ENCODE measurements at regions not wholly inside any gene's neighbourhood (a gene's known extent, or its start where the extent isn't known, plus 50 kb on each side); places are given as distances from the start of the nearest gene placed in this dataset.

DNA sequence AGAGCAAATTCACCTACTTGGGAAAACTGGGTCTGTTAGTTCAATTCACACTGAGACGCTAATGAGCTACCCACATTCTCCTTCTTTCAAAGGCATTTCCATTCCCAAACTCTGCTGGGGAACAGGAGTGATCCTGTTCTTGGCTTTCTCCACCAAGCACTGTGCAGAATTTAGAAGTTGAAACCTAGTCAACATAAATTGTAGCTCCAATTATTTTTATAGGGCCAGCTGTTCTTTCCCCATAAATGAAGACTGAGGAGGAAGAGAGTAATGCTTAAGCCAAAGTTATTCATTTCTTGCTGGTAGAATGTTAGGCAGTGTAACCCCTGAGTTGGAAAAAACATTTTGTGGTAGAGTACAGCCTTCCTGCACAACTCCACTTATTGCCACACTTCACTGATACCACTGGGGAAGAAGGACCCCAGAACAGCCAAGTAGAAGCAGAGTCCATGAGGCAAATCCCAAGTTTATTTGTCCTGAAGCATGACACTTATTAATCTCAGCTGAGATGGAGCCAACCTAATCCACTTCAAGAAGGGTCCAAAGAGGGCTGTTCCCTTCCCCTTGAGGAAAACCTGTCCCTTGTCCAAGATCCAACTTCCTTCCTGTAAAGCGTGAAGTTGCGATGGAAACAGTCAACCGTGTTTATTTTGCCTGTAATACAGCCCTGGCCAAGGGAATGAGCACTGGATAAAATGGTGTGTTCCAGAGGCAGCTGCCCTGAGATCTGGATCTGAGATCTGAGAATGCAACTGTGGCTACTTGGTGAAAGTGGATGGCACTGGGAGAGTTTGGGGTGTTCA lies 151.8 kb downstream of the TBX5 start:
- no peak for DNase-seq

DNA sequence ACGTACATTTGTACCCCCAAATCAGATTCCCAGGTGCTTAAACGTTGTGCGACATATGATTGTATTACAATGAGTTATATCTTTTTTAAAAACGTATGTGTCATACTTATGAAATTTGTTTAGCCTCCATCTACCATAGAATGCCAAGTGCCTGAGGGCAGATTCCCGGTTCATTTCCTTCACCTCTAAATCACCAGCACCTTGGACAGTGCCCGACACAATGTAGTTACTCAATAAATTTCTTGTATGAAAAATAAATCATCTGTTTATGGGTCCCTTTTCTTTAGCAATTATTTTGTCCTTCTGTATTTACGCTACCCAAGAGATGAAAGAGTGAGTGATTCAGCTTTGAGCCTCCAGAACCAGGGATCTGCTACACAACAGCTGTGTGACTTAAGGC lies 157.4 kb downstream of the TBX5 start:
- DNase-seq = no peak

DNA sequence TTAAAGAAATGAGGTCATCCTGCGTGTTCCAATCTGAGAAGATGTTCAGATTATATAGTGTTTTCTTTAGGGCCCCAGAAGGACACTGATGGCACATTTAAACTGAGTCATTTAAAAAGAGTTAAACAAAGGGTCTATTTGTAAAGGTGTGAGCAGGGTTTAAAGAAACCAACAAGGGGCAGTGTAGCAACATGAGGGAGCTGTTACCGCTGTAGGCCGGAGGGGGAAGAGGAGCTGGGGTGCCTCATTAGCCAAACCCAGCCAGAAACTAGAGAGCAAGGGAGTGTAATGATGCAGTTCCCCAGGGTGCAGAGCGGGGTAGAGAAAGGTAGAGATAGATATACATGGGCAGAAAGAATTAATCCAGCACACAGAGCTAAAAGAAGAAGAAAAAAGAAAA lies 160.4 kb downstream of the TBX5 start:
- DNase-seq = no peak

DNA sequence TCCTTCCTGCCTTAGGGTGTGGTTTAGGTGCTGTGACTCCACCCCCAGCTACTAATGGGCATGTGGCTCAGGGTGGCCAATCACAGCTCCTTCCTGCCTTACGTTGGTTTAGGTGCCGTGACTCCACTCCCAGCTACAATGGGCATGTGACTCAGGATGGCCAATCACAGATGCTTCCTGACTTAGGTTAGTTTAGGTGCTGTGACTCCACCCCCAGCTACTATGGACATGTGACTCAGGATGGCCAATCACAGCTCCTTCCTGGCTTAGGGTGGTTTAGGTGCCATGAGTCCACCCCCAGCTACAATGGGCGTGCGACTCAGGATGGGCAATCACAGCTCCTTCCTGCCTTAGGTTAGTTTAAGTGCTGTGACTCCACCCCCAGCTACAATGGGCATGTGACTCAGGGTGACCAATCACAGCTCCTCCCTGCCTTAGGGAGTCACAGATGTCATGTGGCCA lies 163.9 kb downstream of the TBX5 start:
- no peak for DNase-seq

DNA sequence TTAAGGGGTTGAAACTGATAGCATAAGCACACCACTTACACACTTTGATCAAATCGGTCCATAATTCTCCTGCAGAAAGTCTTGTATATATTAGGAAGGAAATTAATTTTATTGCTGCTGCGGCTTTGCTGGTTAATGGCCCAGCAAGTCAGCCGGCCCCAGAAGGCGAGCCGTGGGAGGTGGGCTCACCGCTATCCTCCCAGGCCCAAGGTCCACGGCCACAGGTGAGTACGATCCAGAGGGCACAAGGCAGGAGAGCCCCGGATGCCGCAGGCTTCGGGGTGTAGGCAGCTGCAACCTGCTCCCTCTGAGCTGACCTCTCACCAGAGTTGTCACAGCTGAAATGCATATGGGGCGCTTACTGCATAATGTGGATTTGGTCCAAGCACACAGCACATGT lies 165.7 kb downstream of the TBX5 start:
- no peak for DNase-seq

DNA sequence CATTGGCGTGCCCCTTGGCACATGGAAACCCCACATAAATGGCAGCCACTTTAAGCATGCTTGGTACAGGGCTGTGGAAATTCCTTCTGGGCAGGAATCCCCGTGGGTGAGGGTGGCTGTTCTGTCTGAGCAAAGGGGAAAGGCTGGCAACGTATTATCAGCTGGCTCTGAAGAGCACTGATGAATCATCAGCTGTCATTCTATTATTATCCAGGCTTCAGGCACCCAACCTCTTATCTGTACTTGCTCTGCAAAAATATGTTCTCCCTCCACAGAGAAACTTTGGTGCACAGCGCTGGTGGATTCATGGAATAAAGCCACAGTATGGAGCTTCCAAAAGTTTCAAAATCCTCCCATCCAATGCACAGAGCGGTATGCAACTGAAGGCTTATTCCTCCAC lies 167.1 kb downstream of the TBX5 start:
- no peak for DNase-seq

DNA sequence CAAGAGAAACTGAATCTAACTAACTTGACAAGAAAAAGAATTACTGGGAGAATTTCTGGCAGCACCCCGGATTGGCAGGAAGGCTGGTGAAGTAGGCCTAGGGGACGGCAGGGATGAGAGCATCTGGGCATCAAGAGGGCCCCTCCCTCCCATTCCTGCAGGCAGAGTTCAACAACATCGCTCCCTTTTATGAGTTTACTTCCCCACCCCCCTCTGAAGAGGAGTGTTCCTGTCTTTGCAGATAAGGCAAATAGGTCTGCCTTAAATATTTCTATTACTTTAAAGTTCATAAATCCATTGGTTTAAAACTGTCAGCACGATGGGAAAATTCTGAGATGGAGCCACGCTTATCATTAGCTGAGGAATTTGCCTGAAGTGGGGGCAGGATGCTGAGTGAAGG lies 168.7 kb downstream of the TBX5 start:
- DNase-seq = no peak

DNA sequence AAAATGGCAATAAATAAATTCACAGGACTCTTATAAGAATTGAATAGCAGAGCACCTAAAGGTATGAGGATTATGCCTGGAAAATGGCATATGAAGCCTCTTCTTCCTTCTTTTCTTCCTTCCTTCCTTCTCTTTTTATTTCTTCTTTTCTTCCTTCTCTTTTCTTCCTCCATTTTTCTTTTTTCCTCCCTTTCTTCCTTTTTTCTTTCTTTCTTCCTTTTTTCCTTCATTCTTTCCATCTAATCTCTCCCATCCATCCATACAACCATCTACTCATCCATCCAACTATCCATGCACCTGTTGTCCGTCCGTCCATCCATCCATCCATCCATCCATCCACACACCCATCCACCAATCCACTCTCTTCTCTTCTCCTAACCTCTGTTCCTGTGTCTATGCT lies 173.8 kb downstream of the TBX5 start:
- no peak for DNase-seq

DNA sequence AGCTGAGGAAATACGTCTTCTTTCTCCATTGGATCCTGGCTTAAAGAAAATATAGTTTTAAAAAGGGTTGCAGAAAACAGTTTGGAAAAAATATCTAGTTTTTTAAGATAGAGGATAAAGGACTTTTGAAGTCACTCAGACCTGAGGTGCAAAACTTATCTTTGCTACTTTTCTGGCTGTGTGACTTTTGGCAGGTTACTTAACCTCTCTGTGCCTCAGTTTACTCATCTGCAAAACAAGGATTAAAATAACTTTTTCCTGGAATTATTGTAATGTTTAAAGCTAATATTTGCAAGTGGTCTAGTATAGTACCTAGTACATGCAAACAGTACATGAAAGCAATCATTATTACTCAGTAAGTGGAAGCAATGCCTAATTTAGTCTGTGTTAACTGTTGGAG lies 176.8 kb downstream of the TBX5 start:
- DNase-seq = no peak

DNA sequence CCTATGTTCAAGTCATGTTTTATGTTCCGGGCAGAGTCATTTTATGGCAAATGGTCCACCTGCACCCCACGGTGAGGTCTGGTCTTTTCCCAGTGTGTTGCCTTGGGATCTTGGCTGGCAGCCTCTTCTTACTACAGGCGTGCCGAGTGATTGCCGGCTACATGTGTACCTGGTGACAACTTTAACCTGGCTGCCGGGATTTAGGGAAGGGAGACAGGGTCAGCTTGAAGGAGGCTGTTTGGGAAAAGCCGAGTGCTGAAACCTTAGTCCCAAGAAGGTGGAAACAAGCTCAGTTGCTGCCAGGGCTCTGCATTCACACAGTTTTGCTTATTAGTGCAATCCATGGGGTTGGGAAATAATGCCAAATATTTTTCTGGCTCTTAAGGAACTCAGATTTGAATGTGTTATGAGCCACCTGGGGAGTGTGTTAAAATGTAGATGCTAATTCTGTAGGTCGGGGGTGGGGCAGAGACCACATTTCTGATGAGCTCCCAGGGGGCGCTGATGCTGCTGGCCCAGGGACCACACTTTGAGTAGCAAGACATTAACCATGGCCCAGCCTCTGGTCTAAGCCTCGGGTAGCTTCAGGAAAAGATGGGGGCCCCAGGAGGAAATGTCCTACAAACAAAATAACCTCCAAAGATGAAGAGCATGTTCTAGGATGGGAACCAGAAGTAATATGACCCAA lies 179.6 kb downstream of the TBX5 start:
- no peak for DNase-seq

DNA sequence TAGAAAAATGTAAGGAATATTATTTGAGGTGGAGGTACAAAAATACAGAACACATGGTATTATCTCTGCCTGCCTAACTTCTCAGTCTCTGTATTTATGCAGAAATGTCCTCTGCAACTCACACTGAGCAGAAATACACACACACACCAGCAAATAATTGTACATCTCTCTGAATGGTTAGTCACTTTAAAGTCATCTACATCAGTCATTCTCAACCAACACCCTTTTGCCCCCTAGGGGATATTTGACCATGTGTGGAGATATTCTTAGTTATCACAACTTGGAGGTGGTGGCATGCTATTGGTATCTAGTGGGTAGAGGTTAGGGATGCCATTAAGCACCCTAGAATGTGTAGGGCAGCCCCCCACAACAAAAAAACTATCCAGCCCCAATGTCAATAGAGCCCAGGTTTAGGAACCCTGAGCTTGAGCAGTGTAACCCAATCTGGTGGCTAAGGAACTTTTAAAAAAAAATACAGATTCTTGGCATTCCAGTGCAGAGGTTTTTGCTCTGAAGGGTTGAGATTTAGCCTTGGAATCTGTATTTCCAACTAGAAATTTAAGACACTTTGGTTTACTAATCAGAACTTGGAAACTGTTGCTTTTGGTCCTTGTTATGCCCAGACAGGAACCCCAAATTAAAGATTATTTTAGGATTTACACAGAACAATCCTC lies 183.8 kb downstream of the TBX5 start:
- DNase-seq = no peak

DNA sequence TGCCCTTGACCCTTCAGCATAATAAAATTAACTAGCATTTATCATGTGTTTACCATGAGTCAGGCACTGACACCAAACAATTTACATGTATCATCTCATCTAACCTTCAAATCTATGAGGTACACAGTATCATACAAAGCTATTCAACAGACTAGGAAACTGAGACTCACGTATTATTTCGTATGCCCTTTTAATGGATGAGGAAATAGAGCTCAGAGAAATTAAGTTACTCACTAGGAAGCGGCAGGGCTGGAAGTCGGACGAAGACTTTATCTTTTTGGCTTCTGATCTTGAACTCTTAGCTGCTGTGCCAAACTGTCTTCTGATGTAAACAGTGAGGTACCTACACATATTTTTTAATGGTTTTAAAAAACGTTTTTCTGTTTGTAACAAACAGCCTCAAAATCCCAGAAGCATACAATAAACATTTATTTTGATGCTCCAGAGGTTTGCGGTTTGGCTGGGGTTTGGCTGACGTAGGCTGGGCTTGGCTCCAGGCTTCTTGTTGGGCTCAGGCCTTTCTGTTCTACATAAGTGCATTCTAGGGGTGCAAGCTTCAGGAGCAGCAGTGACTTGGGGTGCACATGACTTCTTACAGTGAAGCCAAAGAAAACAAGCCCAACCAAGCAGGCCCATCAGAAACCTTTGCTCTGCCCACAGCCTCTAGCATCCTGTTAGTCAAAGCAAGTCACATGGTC lies 184.7 kb downstream of the TBX5 start:
- DNase-seq = no peak

DNA sequence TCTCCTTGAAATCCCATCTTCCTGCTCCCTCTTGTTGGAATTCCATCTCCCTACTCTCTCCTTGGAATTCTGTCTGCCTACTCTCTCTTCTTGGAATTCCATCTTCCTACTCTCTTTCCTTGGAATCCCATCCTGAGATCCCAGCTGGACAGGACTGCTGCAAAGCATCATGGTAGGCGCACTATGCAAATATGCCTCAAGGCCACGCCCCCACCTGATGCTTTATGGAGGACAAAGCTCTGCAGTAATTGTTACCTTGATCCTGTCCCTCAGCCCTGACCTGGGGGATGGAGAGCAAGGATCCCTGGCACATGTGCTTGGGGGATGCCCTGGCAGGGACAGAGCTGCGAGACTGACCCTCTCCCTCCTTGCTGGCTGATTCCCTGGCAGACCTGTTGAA lies 185.6 kb downstream of the TBX5 start:
- no peak for DNase-seq

DNA sequence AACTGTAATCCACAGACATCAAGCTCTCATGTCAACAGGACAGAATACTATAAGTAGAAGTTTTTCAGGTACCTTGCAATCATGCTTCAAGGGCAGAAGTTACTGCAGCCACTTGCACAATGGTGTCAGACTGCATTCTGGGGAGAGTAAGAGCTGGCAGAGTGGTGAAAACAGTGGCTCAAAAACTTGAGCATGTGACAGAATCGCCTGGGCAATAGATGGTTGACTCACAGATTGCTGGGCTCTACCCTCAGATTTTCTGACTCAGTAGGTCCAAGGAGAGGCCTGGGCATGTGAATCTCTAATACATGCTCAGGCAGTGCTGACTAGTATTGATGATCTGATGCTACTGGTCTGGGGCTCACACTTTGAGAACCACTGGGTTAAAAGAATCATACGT lies 187.8 kb downstream of the TBX5 start:
- no peak for DNase-seq

DNA sequence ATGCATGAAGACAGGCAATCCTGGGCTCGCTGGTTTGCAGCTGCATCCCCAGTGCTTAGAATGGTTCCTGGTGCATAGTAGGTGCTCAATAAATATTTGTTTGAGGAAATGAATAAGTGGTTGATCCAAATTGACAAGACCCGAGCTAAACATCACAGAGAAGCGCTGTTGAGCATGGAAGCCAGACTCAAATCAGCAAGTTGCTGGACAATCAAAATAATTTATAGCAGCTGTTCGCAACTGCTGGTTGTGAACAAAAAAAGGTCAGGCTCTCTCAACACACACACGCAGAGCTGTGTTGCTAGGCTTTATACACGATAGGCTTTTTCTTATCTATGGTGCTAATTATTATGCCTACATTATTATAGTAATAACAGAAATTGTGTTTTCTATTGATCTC lies 190.2 kb downstream of the TBX5 start:
- DNase-seq = no peak

DNA sequence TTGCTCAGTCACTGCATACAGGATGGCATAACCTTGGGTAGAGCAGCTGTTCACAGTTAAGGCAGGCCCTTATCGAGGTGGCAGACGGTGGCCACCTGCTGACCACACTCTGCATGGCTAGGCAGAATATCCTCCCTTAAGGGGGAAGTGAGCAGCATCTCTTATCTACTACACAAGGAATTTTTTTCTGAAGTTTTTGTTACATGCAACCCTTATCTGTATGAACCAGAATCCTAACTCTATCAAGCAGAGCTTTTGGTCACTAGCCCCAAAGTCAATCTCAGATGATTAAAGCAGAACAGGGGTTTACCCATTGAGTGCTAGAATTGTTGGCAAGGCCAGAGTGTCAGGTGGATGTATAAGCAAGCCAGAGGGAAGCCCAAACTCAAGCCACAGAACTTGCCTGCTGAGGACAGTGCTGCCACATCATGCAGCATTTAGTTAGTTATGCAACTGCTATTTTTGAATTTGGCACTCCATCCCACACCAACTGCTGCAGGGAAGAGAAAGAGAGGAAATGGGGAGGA lies 192.8 kb downstream of the TBX5 start:
- DNase-seq = no peak

DNA sequence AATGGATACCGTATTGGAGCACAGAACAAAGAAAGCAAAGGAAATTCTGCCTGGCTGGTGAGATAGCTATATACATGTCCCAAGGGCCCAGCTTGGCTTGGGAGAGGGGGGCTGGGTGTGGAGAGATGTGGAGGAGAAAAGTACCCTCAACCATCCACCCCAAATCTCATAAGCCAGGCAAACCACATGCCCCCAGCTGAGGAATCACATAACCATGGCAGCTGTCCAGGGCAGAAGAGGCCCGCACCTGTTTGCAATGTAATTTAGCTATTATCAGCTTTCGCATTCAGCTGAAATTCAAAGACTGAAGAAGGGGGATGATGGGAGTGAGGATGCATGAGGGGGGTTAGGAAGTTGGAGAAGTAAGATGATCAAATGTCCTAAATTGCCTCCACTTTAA lies 196.1 kb downstream of the TBX5 start:
- DNase-seq = no peak

DNA sequence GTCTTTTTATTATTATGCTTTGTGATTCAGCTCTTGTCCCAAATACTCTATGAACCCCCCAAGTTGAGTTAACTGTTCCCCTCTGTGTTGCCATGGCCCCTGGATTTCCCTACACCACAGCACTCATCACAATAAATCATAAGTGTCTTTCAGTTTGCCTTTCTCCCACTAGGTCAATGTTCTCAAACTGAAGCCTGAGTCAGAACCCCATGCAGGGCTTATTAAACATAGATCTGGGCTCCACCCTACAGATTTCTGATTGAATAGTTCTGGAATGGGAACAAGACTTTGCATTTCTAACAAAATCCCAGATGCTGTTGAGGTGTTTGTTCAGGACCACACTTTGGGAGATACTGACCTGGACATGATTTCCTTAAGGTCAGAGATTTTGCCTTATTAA lies 199.4 kb downstream of the TBX5 start:
- no peak for DNase-seq

DNA sequence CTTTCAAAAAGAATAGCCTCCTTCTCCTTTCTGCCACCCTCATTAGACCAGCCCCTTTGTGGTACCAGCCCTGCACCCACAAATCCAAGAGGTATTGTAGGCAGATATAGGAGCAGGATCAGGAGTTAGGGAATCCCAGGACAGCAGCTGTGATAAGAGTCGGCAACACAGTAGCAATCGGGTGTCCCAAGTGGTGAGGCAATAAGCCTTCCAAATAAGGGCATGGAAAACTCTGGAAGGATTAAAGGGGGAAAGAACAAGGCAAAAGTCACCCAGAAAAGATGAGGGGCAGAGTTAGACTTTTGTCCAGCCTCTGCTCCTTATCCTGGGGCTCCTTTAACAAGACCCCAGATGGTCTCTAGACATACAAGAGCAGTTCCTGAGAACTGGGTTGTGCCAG lies 204.2 kb downstream of the TBX5 start:
- DNase-seq = no peak

DNA sequence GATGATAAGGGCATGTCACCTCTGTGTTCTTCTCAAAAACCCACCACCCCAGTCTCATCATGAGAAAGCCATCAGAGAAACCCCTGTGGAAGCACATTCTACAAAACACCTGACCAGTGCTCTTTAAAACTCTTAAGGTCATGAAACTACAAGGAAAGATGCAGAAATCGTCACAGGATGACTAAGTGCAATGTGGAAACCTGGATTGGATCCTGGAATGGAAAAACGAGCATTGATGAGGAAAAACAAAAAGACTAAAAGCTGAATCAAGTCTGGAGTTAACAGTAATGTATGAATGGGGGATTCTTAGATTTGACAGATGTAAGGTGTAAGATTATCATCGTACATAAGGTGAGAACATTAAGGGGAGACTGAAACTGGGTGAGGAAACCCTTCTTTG lies 211.0 kb downstream of the TBX5 start:
- DNase-seq = no peak

DNA sequence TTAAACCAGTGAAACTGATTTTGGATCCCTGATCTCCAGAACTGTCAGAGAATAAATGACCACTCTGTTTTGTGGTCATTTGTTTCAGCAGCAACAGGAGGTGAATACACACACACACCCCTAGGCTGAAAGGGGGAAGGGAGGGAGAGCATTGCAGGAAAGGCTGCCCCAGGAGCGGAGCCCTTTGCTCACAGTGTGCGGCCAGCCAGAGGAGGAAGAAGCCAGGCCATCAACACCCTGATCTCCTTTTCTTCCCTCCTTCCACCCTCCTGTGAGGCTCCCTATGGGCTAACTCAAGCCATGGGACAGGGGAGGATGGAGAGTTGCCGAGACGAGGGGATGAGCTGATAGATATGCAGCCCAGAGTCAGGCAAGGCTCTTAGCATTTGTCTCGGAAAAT lies 211.9 kb downstream of the TBX5 start:
- DNase-seq = no peak

DNA sequence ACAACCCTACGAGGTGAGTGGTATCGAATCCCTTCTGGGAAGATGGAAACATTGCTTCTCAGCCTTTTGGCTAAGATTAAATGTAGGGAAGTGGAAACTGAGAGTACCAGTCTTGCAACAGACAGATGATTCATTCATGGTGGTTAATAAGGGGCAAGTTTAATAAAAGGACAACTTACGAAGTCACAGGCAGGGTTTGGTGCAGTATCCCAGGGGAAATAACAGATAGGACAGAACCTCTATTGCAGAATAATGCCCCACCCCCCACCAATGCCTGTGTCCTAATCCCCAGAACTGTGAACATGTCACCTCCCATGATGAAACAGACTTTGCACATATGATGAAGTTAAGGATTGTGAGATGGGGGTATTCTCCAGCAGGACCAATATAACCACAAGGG lies 212.5 kb downstream of the TBX5 start:
- no peak for DNase-seq

DNA sequence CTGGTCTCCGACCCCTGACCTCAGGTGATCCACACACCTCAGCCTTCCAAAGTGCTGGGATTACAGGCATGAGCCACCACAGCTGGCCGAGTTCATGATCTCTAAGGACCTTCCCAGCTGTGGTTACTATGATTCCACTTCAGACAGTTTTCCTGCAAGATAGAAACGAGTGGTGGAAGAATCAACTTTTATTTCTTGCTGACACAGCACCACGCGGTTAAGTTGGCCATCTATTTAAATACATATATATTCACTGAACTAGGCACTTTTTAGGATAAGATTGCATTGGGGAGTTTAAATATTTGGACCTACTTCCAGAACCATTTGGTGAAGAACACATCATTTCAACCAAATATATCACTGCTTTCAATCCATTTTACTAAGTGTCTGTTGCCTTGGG lies 213.4 kb downstream of the TBX5 start:
- DNase-seq = no peak

Data from NCI-H526 (cell line).